ENCODE measurements at regions not wholly inside any gene's neighbourhood (a gene's known extent, or its start where the extent isn't known, plus 50 kb on each side); places are given as distances from the start of the nearest gene placed in this dataset.
A peak's percentile ranks its signal among the peaks of the same experiment; 100 is the strongest.

- TF ChIP-seq, protein P1, sequence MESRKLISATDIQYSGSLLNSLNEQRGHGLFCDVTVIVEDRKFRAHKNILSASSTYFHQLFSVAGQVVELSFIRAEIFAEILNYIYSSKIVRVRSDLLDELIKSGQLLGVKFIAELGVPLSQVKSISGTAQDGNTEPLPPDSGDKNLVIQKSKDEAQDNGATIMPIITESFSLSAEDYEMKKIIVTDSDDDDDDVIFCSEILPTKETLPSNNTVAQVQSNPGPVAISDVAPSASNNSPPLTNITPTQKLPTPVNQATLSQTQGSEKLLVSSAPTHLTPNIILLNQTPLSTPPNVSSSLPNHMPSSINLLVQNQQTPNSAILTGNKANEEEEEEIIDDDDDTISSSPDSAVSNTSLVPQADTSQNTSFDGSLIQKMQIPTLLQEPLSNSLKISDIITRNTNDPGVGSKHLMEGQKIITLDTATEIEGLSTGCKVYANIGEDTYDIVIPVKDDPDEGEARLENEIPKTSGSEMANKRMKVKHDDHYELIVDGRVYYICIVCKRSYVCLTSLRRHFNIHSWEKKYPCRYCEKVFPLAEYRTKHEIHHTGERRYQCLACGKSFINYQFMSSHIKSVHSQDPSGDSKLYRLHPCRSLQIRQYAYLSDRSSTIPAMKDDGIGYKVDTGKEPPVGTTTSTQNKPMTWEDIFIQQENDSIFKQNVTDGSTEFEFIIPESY (IDR thresholded peaks at IDR 0.05; ENCODE audit: borderline replicate concordance, low read depth): no peak
- no peak for TF ChIP-seq CHD2 (IDR thresholded peaks at IDR 0.05; ENCODE audit: low read length, partially characterized antibody)
Observed at GRCh38 chr3:159634483-159634882, 354.2 kb upstream of the IL12A start (continued).

GRCh38 chr3:159635047-159635641 is 353.5 kb upstream of the IL12A start:
- Histone ChIP-seq H2AFZ (ENCODE audit: low read depth) (no peak overlapping the region), H3K9me3 (no peaks in the 10 kb centered on the region), H3K9me2 (no peaks in the 10 kb centered on the region), H3K9ac (no peak overlapping the region), H3K4me2 (no peak overlapping the region), H3K4me1 (ENCODE audit: control insufficient read depth in 1 of 2, insufficient read depth in 2 of 2, low read depth in 1 of 2, low read length in 1 of 2) (peaks cover 0 to 18% of the 10 kb centered on the region in 2 experiments; a peak in 2 of 4 replicates), H3K27ac (ENCODE audit: low read depth in 2 of 2, low read length in 1 of 2) (no peak overlapping the region), H3K79me2 (ENCODE audit: insufficient read depth) (no peaks in the 10 kb centered on the region), H3F3A (replicated peaks; ENCODE audit: insufficient read depth) (peaks cover 23% of the 10 kb centered on the region), H3K36me3 (replicated peaks in 1 of 2; ENCODE audit: control insufficient read depth in 1 of 2, insufficient read depth in 2 of 2, low read length in 1 of 2) (no peaks in the 10 kb centered on the region), H3K4me3 (ENCODE audit: low read depth in 2 of 2, low read length in 1 of 2) (no peak overlapping the region), H3K27me3 (ENCODE audit: insufficient read depth) (no peaks in the 10 kb centered on the region), H4K20me1 (ENCODE audit: insufficient read depth) (no peaks in the 10 kb centered on the region)
- WGBS (ENCODE audit: low lambda C conversion rate): 43% methylated on average over 3 of the region's 3 CpGs
- ChIA-PET CTCF (interaction anchor here (1.2 kb wide), 1 partner anchor 33 kb away, joined by 3 read pairs; no protein-coding TSS in a partner anchor), POLR2A (no interaction called here)
- no peak for DNase-seq
- no peak for TF ChIP-seq TAF1 (IDR thresholded peaks at IDR 0.05; ENCODE audit: borderline replicate concordance, low read depth, low read length)
- TF ChIP-seq TCF12 (IDR thresholded peaks at IDR 0.05): peak; percentile 21; the same call in 1 of the 2 replicates

DNA sequence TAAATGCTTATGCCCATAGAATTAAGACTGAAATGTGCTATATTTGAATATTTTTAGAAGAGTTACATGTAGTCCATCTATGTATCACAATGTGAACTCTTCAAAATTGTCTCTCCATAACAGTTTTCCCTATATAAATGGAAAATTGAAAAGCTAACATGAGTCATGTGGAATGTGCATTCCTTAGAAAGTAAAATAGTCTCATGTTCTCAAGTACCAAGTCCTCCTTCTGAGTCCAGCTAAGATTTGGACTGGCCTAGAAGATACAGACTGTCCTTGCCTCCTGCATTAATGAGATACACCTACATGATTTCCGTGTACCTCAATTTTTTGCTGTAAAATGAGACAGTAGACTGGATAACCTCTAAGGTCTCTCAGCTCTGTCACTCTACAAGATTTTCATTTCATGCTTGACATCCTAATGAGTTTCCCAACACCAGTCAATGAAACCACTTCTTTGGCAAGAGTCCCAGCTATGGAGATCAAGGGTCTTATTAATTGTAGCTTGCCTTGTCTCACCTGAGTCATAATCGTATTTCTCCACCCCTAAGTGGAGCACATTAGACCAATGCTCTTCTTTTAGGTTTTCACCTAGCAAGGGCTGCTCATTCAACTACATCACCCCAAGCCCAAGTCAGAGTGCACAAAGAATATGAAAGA is 350.6 kb upstream of the IL12A start:
- Histone ChIP-seq H3K36me3 (replicated peaks in 1 of 2; ENCODE audit: control insufficient read depth in 1 of 2, insufficient read depth in 2 of 2, low read length in 1 of 2) (no peaks in the 10 kb centered on the region), H2AFZ (ENCODE audit: low read depth) (peak overlapping the region; percentile 60; the same call in 1 of the 2 replicates), H3F3A (replicated peaks; ENCODE audit: insufficient read depth) (peaks cover 23% of the 10 kb centered on the region), H3K27me3 (ENCODE audit: insufficient read depth) (no peaks in the 10 kb centered on the region), H3K9ac (no peak overlapping the region), H4K20me1 (ENCODE audit: insufficient read depth) (no peaks in the 10 kb centered on the region), H3K79me2 (ENCODE audit: insufficient read depth) (no peaks in the 10 kb centered on the region), H3K4me3 (ENCODE audit: low read depth in 2 of 2, low read length in 1 of 2) (no peak overlapping the region), H3K4me1 (ENCODE audit: control insufficient read depth in 1 of 2, insufficient read depth in 2 of 2, low read depth in 1 of 2, low read length in 1 of 2) (peaks cover 0 to 18% of the 10 kb centered on the region in 2 experiments; a peak in 2 of 4 replicates), H3K4me2 (peak overlapping the region; percentile 6; the same call in 1 of the 2 replicates), H3K9me2 (no peaks in the 10 kb centered on the region), H3K27ac (ENCODE audit: low read depth in 2 of 2, low read length in 1 of 2) (peak overlapping the region in 1 of 2 experiments; percentile 56; a peak in 3 of 4 replicates), H3K9me3 (no peaks in the 10 kb centered on the region)
- 81% methylated on average over 2 of the region's 2 CpGs for WGBS (ENCODE audit: low lambda C conversion rate)
- POLR2A ChIA-PET: no interaction called here
- CTCF ChIA-PET: interaction anchor here (0.9 to 1.2 kb wide), 3 partner anchors 168 to 525 kb away, joined by 3 read pairs; no protein-coding TSS in a partner anchor
- DNase-seq: no peak
- TF ChIP-seq MEF2A (IDR thresholded peaks at IDR 0.05; ENCODE audit: borderline replicate concordance, low read depth): no peak
- TF ChIP-seq EP300 (IDR thresholded peaks at IDR 0.05; ENCODE audit: borderline replicate concordance in 1 of 2, low read depth in 1 of 2, low read length in 1 of 2): no peak
- TF ChIP-seq RXRA (IDR thresholded peaks at IDR 0.05; ENCODE audit: borderline replicate concordance, low read depth): no peak
- TF ChIP-seq USF2 (IDR thresholded peaks at IDR 0.05; ENCODE audit: borderline replicate concordance, low read depth, low read length): no peak
- no peak for TF ChIP-seq RCOR1 (IDR thresholded peaks at IDR 0.05; ENCODE audit: low read length)
- TF ChIP-seq USF1 (IDR thresholded peaks at IDR 0.05; ENCODE audit: borderline replicate concordance, low read depth): no peak
- no peak for TF ChIP-seq TCF12 (IDR thresholded peaks at IDR 0.05)
- no peak for TF ChIP-seq EZH2phosphoT487 (IDR thresholded peaks at IDR 0.05; ENCODE audit: borderline replicate concordance, low read depth)
- no peak for TF ChIP-seq POLR2AphosphoS5 (IDR thresholded peaks at IDR 0.05; ENCODE audit: low read depth, low read length)
- TF ChIP-seq FOSL2 (IDR thresholded peaks at IDR 0.05; ENCODE audit: borderline replicate concordance, low read depth): peak; percentile 40; the same call in 1 of the 2 replicates
- TF ChIP-seq, protein P2, sequence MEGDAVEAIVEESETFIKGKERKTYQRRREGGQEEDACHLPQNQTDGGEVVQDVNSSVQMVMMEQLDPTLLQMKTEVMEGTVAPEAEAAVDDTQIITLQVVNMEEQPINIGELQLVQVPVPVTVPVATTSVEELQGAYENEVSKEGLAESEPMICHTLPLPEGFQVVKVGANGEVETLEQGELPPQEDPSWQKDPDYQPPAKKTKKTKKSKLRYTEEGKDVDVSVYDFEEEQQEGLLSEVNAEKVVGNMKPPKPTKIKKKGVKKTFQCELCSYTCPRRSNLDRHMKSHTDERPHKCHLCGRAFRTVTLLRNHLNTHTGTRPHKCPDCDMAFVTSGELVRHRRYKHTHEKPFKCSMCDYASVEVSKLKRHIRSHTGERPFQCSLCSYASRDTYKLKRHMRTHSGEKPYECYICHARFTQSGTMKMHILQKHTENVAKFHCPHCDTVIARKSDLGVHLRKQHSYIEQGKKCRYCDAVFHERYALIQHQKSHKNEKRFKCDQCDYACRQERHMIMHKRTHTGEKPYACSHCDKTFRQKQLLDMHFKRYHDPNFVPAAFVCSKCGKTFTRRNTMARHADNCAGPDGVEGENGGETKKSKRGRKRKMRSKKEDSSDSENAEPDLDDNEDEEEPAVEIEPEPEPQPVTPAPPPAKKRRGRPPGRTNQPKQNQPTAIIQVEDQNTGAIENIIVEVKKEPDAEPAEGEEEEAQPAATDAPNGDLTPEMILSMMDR (IDR thresholded peaks at IDR 0.05): no peak
- no peak for TF ChIP-seq GABPA (IDR thresholded peaks at IDR 0.05; ENCODE audit: low read depth)
